ENCODE measurements at regions not wholly inside any gene's neighbourhood (a gene's known extent, or its start where the extent isn't known, plus 50 kb on each side); places are given as distances from the start of the nearest gene placed in this dataset.
"Not testable (repeated sequence)": the region's sequence is repeated elsewhere in the genome, so short reads cannot be mapped to it uniquely, and the experiment has no call there.

- H3K27ac ChIP-seq: no peak overlapping the region
- POLR2A ChIA-PET (ENCODE audit: low non-redundant PET): no interaction called here
- CTCF ChIA-PET: no interaction called here
- DNase-seq (ENCODE audit: low spot score): no peak
- no peak for TF ChIP-seq CTCF (conservative IDR thresholded peaks at IDR 0.05; ENCODE audit: low read depth)
Measured at GRCh38 chrX:114210879-114211278, 373.0 kb upstream of the HTR2C start.

- CTCF ChIA-PET: no interaction called here
- DNase-seq (ENCODE audit: low spot score): no peak
- no peak for TF ChIP-seq CTCF (conservative IDR thresholded peaks at IDR 0.05; ENCODE audit: low read depth)
- no peak overlapping the region for H3K27ac ChIP-seq
- POLR2A ChIA-PET (ENCODE audit: low non-redundant PET): no interaction called here
Measured at GRCh38 chrX:114201622-114202021, 382.3 kb upstream of the HTR2C start.

DNA sequence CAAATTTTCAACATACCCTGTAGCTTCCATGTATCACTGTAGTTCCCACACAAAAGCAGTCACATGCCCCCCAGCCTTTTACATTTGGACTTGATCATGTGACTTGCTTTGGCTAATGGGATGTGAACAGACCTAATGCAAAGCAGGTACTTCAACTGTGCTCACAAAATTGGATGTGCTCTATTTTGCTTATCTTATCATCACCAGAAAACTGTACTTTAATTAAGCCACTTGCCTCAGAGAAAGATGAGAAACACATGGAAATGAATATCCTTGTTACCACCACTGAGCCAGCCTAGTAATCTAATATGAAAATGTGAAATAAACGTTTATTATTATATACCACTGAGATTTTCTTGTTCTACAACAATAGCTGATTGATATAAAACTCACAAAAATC lies 402.7 kb upstream of the HTR2C start:
- no peak for DNase-seq (ENCODE audit: low spot score)
- ChIA-PET CTCF (no interaction called here), POLR2A (ENCODE audit: low non-redundant PET) (no interaction called here)
- H3K27ac ChIP-seq: no peak overlapping the region
- TF ChIP-seq CTCF (conservative IDR thresholded peaks at IDR 0.05; ENCODE audit: low read depth): no peak

DNA sequence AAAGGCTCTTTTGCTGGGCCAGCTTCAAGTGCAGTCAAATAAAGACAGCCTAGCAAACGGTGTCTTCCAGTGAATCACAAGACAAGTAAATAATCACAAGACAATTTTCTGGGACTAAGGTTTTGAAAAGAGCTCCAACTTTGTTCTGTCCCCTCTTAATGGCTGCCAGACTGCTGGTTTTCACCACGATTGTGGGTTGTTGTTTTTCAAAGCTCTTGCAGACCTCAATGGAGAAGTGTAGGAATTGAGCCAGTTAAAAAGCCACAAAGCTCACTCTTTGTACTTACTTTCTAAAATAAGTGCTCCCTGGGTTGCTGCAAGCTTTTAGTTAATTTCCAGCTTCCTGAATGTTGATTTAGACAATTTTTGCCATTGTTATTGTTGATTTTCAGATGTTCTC lies 405.8 kb upstream of the HTR2C start:
- no peak for DNase-seq (ENCODE audit: low spot score)
- CTCF ChIA-PET: no interaction called here
- POLR2A ChIA-PET (ENCODE audit: low non-redundant PET): no interaction called here
- TF ChIP-seq CTCF (conservative IDR thresholded peaks at IDR 0.05; ENCODE audit: low read depth): no peak
- no peak overlapping the region for H3K27ac ChIP-seq

DNA sequence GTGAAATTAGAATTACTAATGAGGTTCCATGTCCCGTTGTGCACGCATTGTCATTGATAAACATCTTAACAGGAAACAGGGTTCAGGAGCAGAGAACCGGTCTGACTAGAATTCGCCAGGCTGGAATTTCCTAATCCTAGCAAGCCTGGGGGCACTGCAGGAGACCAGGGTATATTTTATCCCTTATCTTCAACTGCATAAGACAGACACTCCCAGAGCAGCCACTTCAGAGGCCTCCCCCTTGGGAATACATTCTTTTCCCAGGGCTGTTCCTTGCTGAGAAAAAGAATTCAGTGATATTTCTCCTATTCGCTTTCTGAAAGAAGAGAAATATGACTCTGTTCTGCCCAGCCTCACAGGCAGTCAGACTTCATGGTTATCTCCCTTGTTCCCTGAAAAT lies 416.6 kb upstream of the HTR2C start:
- DNase-seq (ENCODE audit: low spot score); CTCF ChIA-PET; POLR2A ChIA-PET (ENCODE audit: low non-redundant PET); H3K27ac ChIP-seq: not testable (repeated sequence)

DNA sequence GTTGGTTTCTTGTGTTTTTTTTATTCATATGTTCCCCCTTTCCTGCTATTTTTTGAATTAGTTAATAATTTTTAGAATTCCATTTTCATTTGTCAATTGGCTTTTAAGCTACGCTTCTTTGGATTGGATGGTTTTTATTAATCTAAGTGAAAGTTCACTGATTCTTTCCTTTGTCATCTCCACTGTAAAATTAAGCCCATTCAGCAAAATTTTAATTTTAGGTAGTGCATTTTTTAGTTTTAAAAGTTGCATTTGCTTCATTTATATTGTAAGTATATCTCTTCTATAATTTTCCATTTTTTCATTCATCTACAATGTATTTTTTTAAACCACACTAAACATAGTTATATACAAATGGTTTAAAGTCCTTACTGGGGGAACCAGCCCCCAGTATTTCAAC lies 417.3 kb upstream of the HTR2C start:
- no peak for DNase-seq (ENCODE audit: low spot score)
- no peak overlapping the region for H3K27ac ChIP-seq
- ChIA-PET CTCF (no interaction called here), POLR2A (ENCODE audit: low non-redundant PET) (no interaction called here)
- TF ChIP-seq CTCF (conservative IDR thresholded peaks at IDR 0.05; ENCODE audit: low read depth): no peak

- no peak for TF ChIP-seq CTCF (conservative IDR thresholded peaks at IDR 0.05; ENCODE audit: low read depth)
- no peak overlapping the region for H3K27ac ChIP-seq
- ChIA-PET CTCF (no interaction called here), POLR2A (ENCODE audit: low non-redundant PET) (no interaction called here)
- no peak for DNase-seq (ENCODE audit: low spot score)
Measured at GRCh38 chrX:114165537-114165936, 418.3 kb upstream of the HTR2C start.
